Nephron (organoid): ENCODE measurements at regions not wholly inside any gene's neighbourhood (a gene's known extent, or its start where the extent isn't known, plus 50 kb on each side); places are given as distances from the start of the nearest gene placed in this dataset.

Source experiments
- H3K27ac Mint-ChIP-seq, 3 experiments: 2 replicates each; pipeline ENCODE4 v1.8.0; 2020; ENCODE audit warnings: mixed read lengths in 3 of 3, mild to moderate bottlenecking in 2 of 3, moderate library complexity in 1 of 3
- H3K27me3 Mint-ChIP-seq: 2 replicates; pipeline ENCODE4 v1.8.0; 2021; ENCODE audit warnings: low read depth, mild to moderate bottlenecking, moderate library complexity, mixed read lengths
- H3K36me3 Mint-ChIP-seq: 2 replicates; pipeline ENCODE4 v1.8.0; 2020; ENCODE audit warnings: low read depth, mixed read lengths
- H3K4me1 Mint-ChIP-seq: 2 replicates; pipeline ENCODE4 v1.8.0; 2020; ENCODE audit warnings: mixed read lengths
- H3K4me3 Mint-ChIP-seq, 3 experiments: 2 replicates each; pipeline ENCODE4 v1.8.0; 2020; ENCODE audit warnings: mild to moderate bottlenecking in 3 of 3, mixed read lengths in 3 of 3, moderate library complexity in 2 of 3
- H3K9me3 Mint-ChIP-seq: 2 replicates; pipeline ENCODE4 v1.8.0; 2020; ENCODE audit warnings: mixed read lengths
- CTCF ChIP-seq, 3 experiments: fragments of 200-600 bp; sonication (generic); IDR thresholded peaks; one replicate each; pipeline ENCODE4 v1.5.0; 2021; ENCODE audit warnings: antibody characterized with exemption in 3 of 3; ENCODE audit not compliant: unreplicated experiment in 3 of 3

GRCh38 chr9:92196400-92196799, 81.2 kb upstream of the SPTLC1 start:
- Mint-ChIP-seq H3K27me3 (no peaks in the 10 kb centered on the region), H3K27ac (no peak overlapping the region), H3K36me3 (no peaks in the 10 kb centered on the region), H3K9me3 (peaks cover 28% of the 10 kb centered on the region), H3K4me3 (no peak overlapping the region), H3K4me1 (no peaks in the 10 kb centered on the region)
- TF ChIP-seq CTCF (IDR thresholded peaks at IDR 0.05; ENCODE audit: unreplicated experiment in 3 of 3): no peak

GRCh38 chr9:92191801-92192200, 76.6 kb upstream of the SPTLC1 start:
- H3K9me3 Mint-ChIP-seq: peaks cover 15% of the 10 kb centered on the region
- H3K36me3 Mint-ChIP-seq: no peaks in the 10 kb centered on the region
- no peaks in the 10 kb centered on the region for H3K4me1 Mint-ChIP-seq
- H3K27ac Mint-ChIP-seq: no peak overlapping the region
- no peak overlapping the region for H3K4me3 Mint-ChIP-seq
- no peaks in the 10 kb centered on the region for H3K27me3 Mint-ChIP-seq
- no peak for TF ChIP-seq CTCF (IDR thresholded peaks at IDR 0.05; ENCODE audit: unreplicated experiment in 3 of 3)

GRCh38 chr9:92190536-92190790, 75.2 kb upstream of the SPTLC1 start:
- Mint-ChIP-seq H3K36me3 (no peaks in the 10 kb centered on the region), H3K27ac (peak overlapping the region in 1 of 3 experiments; percentile 0), H3K9me3 (peaks cover 4% of the 10 kb centered on the region), H3K4me3 (no peak overlapping the region), H3K4me1 (no peaks in the 10 kb centered on the region), H3K27me3 (no peaks in the 10 kb centered on the region)
- no peak for TF ChIP-seq CTCF (IDR thresholded peaks at IDR 0.05; ENCODE audit: unreplicated experiment in 3 of 3)

GRCh38 chr9:92189782-92190535, 74.7 kb upstream of the SPTLC1 start:
- no peaks in the 10 kb centered on the region for H3K9me3 Mint-ChIP-seq
- H3K27ac Mint-ChIP-seq: no peak overlapping the region
- no peaks in the 10 kb centered on the region for H3K27me3 Mint-ChIP-seq
- no peaks in the 10 kb centered on the region for H3K36me3 Mint-ChIP-seq
- H3K4me3 Mint-ChIP-seq: no peak overlapping the region
- no peak for TF ChIP-seq CTCF (IDR thresholded peaks at IDR 0.05; ENCODE audit: unreplicated experiment in 3 of 3)
- H3K4me1 Mint-ChIP-seq: no peaks in the 10 kb centered on the region

- Mint-ChIP-seq H3K36me3 (no peaks in the 10 kb centered on the region), H3K4me3 (no peak overlapping the region), H3K27me3 (no peaks in the 10 kb centered on the region), H3K4me1 (no peaks in the 10 kb centered on the region), H3K27ac (no peak overlapping the region), H3K9me3 (no peaks in the 10 kb centered on the region)
- no peak for TF ChIP-seq CTCF (IDR thresholded peaks at IDR 0.05; ENCODE audit: unreplicated experiment in 3 of 3)
Observed at GRCh38 chr9:92188969-92189781, 74.0 kb upstream of the SPTLC1 start.
